ENCODE measurements at regions not wholly inside any gene's neighbourhood (a gene's known extent, or its start where the extent isn't known, plus 50 kb on each side); places are given as distances from the start of the nearest gene placed in this dataset.
A peak's percentile ranks its signal among the peaks of the same experiment; 100 is the strongest.

- in situ Hi-C loops (cut with HindIII; ENCODE audit: low sequenced_read_pairs): no loop called here
- DNase-seq (ENCODE audit: low read depth, low spot score): no peak
- no peak for TF ChIP-seq CTCF (IDR thresholded peaks at IDR 0.05; ENCODE audit: low read depth, low read length)
- no peak overlapping the region for H3K4me3 ChIP-seq (ENCODE audit: low read depth, low read length)
These were observed 433.4 kb upstream of the IL12A start for GRCh38 chr3:159555205-159555604.

- H3K4me3 ChIP-seq (ENCODE audit: low read depth, low read length): no peak overlapping the region
- in situ Hi-C loops (cut with HindIII; ENCODE audit: low sequenced_read_pairs): no loop called here
- DNase-seq (ENCODE audit: low read depth, low spot score): no peak
- TF ChIP-seq CTCF (IDR thresholded peaks at IDR 0.05; ENCODE audit: low read depth, low read length): no peak
These were observed 428.9 kb upstream of the IL12A start for GRCh38 chr3:159559771-159560170.

- in situ Hi-C loops (cut with HindIII; ENCODE audit: low sequenced_read_pairs): no loop called here
- no peak for TF ChIP-seq CTCF (IDR thresholded peaks at IDR 0.05; ENCODE audit: low read depth, low read length)
- DNase-seq (ENCODE audit: low read depth, low spot score): no peak
- H3K4me3 ChIP-seq (ENCODE audit: low read depth, low read length): no peak overlapping the region
These were observed 428.2 kb upstream of the IL12A start for GRCh38 chr3:159560214-159560979.

- no peak overlapping the region for H3K4me3 ChIP-seq (ENCODE audit: low read depth, low read length)
- TF ChIP-seq CTCF (IDR thresholded peaks at IDR 0.05; ENCODE audit: low read depth, low read length): no peak
- in situ Hi-C loops (cut with HindIII; ENCODE audit: low sequenced_read_pairs): no loop called here
- DNase-seq (ENCODE audit: low read depth, low spot score): no peak
These were observed 423.3 kb upstream of the IL12A start for GRCh38 chr3:159565313-159565712.

- peak; percentile 1 for DNase-seq (ENCODE audit: low read depth, low spot score)
These were observed 405.0 kb upstream of the IL12A start for GRCh38 chr3:159583662-159584061.

GRCh38 chr3:159584421-159584820 lies 404.2 kb upstream of the IL12A start:
- no peak overlapping the region for H3K4me3 ChIP-seq (ENCODE audit: low read depth, low read length)
- DNase-seq (ENCODE audit: low read depth, low spot score): no peak
- in situ Hi-C loops (cut with HindIII; ENCODE audit: low sequenced_read_pairs): no loop called here
- no peak for TF ChIP-seq CTCF (IDR thresholded peaks at IDR 0.05; ENCODE audit: low read depth, low read length)

More at GRCh38 chr3:159583662-159584061, 405.0 kb upstream of the IL12A start:
- TF ChIP-seq CTCF (IDR thresholded peaks at IDR 0.05; ENCODE audit: low read depth, low read length): no peak
- no peak overlapping the region for H3K4me3 ChIP-seq (ENCODE audit: low read depth, low read length)
- in situ Hi-C loops (cut with HindIII; ENCODE audit: low sequenced_read_pairs): no loop called here
